ENCODE measurements at regions not wholly inside any gene's neighbourhood (a gene's known extent, or its start where the extent isn't known, plus 50 kb on each side); places are given as distances from the start of the nearest gene placed in this dataset.

GRCh38 chr2:120550893-120551446, 184.7 kb upstream of the GLI2 start:
- TF ChIP-seq POLR2A (IDR thresholded peaks at IDR 0.05): no peak
- TF ChIP-seq CTCF (IDR thresholded peaks at IDR 0.05): no peak

All from heart left ventricle (tissue), 13 donors.